ENCODE measurements at regions not wholly inside any gene's neighbourhood (a gene's known extent, or its start where the extent isn't known, plus 50 kb on each side); places are given as distances from the start of the nearest gene placed in this dataset.

GRCh38 chr2:199591826-199592225 is 134.1 kb upstream of the SATB2 start:
- no peak for TF ChIP-seq CTCF (IDR thresholded peaks at IDR 0.05; ENCODE audit: low read depth, low read length)
- H3K4me3 ChIP-seq (ENCODE audit: low read depth, low read length), result no peak overlapping the region

GRCh38 chr2:199590321-199591203 is 132.8 kb upstream of the SATB2 start:
- no peak for TF ChIP-seq CTCF (IDR thresholded peaks at IDR 0.05; ENCODE audit: low read depth, low read length)
- H3K4me3 ChIP-seq (ENCODE audit: low read depth, low read length), result no peak overlapping the region

- TF ChIP-seq CTCF (IDR thresholded peaks at IDR 0.05; ENCODE audit: low read depth, low read length), result no peak
- no peak overlapping the region for H3K4me3 ChIP-seq (ENCODE audit: low read depth, low read length)
Observed at GRCh38 chr2:199589306-199589705, 131.6 kb upstream of the SATB2 start.

- TF ChIP-seq CTCF (IDR thresholded peaks at IDR 0.05; ENCODE audit: low read depth, low read length), result no peak
- H3K4me3 ChIP-seq (ENCODE audit: low read depth, low read length), result no peak overlapping the region
Observed at GRCh38 chr2:199588054-199588453, 130.3 kb upstream of the SATB2 start.

- no peak for TF ChIP-seq CTCF (IDR thresholded peaks at IDR 0.05; ENCODE audit: low read depth, low read length)
- H3K4me3 ChIP-seq (ENCODE audit: low read depth, low read length), result no peak overlapping the region
Observed at GRCh38 chr2:199586646-199587045, 128.9 kb upstream of the SATB2 start.

GRCh38 chr2:199583676-199584075 is 125.9 kb upstream of the SATB2 start:
- no peak overlapping the region for H3K4me3 ChIP-seq (ENCODE audit: low read depth, low read length)
- no peak for TF ChIP-seq CTCF (IDR thresholded peaks at IDR 0.05; ENCODE audit: low read depth, low read length)

GRCh38 chr2:199581935-199582360 is 124.2 kb upstream of the SATB2 start:
- TF ChIP-seq CTCF (IDR thresholded peaks at IDR 0.05; ENCODE audit: low read depth, low read length), result no peak
- H3K4me3 ChIP-seq (ENCODE audit: low read depth, low read length), result peak overlapping the region; percentile 48
